ENCODE measurements at regions not wholly inside any gene's neighbourhood (a gene's known extent, or its start where the extent isn't known, plus 50 kb on each side); places are given as distances from the start of the nearest gene placed in this dataset.

DNA sequence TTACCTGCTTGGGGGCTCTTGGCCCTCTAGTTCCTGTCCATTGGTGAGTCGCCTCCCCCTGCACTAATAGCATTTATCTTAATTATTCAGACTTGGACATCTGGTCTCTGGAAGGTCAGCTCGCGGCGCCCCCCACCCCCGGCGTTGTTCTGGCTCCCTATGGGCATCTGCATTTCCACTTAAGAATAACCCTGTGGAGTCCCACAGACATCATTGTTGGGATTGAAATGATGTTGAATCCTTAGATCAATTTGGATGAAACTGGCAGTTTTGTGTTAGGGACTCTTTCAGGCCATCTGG, 313.8 kb upstream of the HS6ST1 start:
- no peak for DNase-seq

DNA sequence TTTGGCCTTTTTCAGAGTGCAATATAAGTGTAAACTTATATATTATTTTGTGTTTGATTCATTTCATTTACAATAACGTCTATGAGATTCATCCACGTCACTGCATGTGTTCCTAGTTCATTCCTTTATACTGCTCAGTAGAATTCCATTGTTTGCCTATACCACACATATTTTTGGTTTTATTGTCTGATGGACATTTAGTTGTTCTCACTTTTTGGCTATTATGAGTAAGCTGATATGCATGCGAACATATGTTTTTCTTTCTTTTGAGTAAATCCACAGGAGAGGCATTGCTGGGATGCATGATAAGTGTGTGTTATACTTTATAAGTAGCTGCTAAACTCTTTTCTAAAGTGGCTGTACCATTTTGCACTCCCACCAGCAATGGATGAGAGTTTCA, 314.8 kb upstream of the HS6ST1 start:
- no peak for DNase-seq

DNA sequence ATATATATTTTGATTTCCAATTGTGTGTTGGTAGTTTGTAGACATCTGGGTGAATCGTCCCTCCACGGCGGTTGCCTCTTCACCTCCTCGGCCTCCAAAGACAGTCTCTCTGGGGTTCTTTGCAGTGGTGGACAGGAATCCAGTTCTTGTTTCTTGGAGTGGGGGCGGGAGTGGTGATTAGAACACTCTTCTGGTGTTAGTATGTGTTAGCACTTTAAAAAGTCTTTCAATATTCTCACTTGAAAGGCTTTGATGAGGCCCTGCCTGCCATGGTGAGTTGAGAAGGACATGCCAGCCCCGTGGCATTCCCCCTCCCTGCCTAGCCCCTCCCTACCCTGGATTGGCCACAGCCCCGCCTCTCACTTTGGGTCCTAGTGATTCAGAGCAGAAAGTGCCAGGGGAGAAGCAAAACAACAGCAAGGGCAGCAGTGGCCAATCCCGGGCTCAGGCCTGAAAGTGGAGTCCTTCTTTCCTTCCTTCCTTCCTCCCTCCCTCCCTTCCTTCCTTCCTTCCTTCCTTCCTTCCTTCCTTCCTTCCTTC, 316.8 kb upstream of the HS6ST1 start:
- no peak for DNase-seq

DNA sequence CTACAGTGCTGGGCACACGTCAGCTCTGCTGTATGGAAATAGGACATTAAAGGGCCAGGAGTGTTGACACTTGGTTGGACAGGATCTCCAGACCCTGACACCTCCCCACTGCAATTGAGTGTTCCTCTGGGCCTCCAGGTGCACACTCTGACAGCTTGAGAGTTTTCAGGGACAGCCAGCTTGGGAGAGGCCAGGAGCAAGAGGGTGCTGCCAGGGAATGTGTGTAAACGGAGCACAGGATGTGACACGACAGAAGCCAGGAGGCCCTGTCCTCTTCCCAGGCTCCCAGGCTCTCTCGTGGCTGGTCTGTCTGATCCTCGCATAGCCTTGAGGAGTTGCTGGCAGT, 318.1 kb upstream of the HS6ST1 start:
- DNase-seq: no peak

DNA sequence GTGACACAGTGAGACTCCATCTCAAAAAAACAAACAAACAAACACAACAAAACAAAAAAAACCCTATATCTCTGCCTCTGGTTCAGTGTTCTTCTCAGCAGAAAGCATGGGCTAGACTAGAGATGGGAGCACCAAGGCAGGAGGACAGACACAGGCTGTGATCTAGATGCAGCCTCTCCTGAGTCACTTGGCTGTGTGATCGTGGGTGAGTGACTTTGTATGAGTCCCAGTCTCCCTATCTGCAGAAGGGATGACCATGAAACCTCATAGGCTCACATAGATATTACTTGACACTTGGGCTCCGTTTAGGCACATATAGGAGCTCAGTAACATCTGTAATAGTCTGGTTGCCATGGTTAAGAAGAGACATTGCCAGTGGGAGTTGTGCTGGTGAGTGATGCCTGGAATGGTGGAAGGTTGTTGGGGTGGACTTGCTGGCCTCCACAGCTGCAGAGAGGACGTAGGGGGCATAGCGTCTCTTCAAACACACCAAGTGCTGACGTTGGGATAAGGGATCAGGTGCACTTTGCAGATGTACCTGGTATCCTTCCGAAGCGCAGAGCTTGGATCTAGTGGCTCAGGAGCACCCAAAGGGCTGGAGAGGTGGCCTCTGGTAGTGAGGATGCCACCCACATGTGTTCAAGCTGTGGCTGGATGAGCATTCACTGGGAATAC, 318.9 kb upstream of the HS6ST1 start:
- no peak for DNase-seq

DNA sequence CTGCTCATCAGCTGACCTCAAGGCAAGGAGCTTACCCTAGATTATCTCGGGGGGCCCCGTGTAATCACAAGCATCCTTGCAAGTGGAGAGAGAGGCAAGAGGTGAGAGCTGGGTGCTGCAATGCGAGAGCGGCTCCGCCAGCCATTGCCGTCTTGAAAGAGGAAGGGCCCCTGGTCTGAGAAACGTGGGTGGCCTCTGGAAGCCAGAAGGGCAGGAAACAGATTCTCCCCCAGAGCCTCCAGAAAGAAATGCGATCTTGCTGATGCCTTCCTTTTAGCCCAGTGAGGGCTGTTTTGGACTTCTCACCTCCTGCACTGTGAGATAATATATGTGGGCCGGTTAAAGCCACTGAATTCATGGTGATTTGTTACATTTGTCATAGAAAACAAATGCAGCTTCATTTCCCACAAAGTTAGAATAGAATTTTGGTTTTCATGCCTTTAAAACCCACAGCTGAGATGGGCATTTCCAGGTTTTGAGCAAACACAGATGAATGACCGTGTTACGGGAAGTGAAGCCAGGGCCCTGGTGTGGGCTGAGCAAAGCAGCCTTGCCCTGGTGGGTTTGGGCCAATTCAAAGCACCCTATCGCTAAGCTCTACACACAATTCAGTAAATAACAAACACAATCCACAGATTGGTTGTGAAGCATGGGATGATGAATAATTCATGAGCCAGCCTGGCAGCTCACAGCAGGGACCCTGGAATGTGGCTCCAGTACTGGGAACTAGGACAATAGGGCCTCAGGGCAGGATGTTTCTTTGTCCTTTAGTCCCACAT, 319.9 kb upstream of the HS6ST1 start:
- DNase-seq: peak; percentile 50

DNA sequence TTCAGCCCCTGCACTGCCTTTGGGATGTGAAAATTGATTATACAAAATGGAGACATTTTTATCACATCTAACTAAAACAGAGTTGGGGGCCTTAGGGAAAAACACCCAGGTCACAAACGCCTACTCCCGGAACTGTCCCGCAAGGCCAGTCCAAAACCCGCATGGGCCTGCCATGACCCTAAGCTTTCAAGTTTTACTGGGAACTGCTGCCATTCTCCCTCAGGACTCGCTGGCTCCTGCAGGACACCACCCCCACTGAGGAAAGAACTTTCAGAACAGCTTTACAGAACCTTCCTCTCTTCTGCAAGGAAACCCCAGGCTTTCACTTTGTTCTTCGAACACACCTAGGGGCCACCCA, 320.4 kb upstream of the HS6ST1 start:
- no peak for DNase-seq

DNA sequence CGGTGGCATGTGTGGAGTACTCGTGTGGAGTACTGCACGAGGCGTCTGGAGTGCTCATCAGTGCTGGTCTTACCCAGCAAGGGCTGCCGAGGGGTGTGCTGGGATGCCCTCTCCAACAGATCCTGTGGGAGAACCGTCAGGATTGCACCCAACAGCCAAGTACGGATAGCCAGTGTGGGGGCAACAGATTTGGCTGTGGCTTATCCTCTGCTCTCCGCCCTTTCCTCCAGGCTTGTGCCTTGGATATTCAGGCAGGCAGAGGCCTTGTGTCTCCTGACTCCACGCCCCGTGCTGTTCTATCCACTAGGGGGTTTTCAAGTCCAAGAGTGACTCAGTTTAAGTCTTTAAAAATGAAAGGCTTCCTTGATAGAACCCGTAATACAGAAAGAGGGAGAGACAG, 321.0 kb upstream of the HS6ST1 start:
- DNase-seq: no peak

DNA sequence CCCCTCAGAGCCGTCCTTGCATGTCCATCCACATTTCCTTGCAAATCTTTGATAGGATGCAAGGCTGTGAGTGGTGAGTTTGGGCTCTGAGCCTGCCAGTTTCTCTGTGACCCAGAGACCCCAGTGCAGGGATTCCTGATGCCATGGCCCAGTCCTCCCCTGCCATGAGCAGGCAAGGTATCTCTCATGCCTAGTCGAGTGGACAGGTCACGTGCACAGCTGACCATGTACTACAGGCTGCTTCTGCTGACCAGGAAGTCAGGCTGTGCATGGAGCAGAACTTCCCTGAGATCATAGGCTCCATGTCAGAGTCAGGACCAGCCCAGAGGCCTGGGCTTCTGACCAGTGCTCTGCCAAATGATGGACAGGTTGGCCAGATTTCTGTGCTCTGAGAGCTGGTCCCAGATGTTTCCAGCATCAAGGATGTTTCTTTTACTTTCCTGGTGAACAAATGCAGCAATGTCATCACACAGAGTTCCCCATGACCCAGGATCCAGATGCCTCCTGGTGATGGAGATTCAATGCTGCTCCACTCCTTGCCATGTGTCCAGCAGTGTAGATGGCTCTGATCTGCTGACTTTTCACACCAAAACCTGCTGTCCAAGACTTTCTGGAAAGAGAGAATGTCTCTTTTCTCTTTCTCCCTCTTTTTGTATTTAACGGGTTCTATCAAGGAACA, 321.6 kb upstream of the HS6ST1 start:
- no peak for DNase-seq

DNA sequence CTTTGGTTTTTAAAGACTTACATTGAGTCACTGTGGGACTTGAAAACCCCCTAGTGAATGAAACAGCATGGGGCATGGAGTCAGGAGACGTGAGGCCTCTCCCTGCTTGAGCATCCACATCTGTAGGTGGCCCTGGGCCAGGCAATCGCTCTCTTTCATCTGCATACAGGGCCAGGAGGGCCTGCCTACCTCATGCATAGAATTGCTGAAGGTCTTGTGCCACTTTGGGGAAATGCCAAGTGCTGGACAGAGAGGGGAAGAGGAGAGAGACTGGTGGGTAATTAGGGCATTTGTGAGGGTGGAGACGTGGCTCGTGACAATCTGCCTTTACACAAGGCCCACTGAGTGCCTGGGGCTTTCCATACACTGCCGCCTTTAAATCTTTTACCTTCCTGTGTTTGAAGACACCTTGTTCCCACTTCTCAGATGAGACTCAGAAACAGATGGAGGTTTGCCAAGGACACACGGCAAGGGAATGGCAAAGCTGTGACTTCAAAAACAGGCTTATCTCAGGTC, 322.2 kb upstream of the HS6ST1 start:
- no peak for DNase-seq

DNA sequence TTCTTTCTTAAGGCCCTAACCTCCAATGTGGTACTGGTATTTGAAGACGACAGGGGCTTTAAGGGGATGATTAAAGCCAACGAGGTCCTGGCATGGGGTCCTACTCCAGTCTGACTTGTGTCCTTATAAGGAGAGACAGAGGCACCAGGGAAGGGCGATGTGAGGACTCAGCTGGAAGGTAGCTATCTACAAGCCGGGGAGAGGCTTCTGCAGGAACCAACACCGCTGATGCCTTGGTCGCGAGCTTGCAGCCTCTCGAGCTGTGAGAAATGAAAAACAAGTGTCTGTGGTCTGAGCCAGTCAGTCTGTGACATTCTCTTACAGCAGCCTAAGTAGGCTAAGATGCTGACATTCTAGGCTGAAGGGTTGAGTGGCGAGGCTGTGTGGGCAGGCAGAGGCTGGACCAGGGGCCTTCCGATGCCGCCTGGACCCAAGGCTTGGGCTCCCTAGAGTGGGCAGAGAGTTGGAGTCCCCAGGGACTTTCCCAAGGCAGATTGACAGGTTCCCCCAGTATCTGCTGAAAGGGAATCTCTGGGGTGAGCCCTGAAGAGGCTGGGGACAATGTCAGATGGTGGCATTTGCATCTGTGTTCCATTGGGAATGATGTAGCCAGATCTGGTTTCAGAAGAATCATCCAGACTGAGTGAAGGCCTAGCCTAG, 322.9 kb upstream of the HS6ST1 start:
- no peak for DNase-seq

DNA sequence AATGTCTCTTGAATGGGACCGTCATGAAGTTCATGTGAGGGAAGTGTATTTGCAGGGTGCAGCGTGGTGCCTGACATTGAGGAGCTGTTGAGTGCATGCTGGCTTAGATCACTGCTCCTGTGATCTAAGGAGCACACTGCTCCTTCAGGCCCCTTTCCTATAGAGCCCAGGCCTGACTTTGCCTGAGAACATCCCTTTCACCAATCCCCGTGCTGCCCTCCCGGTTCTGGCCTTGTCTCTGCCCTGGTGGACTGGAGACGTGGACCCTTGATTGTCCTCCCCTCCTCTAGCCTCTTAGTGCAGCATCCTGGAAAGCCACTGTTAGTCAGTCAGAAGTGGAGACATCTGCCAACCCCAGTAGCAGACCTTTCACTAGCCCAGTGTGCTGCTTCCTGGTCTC, 323.6 kb upstream of the HS6ST1 start:
- DNase-seq: no peak

DNA sequence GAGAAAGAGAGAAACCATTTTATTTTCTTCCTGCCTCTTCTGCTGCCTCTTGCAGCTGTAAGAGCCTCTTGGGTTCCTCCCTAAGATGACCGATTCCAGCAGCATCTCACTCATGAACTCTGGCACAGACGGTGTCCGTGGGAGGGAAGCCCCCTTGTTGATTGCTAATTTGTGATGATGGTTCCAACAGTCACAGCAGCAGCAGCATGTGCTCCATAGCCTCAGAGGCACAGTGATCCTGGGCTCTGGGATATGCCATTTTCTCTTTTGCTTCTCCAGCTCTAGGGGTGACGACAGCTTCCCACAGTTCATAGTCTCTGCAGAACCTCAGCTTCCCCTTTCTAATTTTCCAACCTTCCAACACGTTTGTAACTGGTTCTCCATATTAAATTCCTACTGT, 324.2 kb upstream of the HS6ST1 start:
- DNase-seq: no peak

DNA sequence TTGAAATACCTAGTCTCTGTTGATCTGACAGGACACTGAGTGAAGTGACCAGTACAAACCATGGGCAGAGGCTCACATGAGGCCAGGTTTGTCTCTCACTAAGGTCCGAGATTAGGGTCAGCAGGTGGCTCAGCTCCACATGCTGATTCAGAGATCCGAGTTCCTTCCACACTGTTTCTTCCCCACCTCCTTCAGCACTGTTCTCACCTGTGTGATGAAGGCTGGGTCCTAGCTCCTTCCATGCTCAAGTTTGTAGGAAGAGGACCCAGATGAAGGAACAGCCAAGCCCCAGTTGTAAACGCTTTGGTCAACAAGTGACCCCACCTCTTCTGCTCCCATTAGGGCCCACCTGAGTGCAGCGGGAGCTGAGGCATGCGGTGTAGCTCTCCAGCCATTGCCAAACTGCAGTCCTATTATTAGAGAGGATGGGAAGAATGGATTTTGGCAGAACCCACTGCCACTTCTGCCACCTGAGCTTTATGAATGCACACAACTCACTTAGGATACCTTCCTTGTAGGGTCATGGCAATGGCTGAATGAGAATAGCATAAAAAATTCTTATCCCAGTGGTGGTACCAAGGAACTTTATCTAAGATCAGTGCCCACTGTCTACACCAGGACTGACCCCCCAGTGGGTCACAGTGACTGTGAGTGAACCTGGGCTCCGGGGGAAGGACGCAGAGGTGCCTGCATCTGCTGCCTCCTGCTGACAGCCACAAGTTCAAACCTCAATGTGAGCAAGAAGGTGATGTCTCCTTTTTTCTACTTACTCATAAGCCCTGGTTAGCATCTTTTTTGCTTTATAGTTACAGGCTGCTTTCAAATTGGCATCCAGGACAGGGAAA, 324.8 kb upstream of the HS6ST1 start:
- DNase-seq: no peak

DNA sequence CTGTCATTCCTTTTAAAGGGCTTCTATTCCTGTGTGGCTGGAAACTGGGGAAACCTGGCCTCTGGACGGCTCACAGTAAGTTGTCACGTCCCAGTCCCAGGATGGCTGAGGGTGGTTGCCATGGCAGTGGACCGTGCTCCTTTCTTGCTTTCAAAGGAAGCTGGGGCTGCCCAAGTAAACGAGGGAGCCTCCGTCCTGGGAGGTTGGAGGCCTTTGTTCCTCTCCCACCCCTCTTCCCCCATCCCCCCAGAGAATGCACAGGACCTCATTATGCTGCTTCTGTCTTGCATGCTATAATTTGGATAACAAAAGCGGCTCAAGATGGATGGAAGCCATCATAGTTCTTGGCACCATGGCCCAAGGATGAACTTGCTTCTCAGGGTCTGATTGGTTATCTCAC, 325.5 kb upstream of the HS6ST1 start:
- DNase-seq: no peak

DNA sequence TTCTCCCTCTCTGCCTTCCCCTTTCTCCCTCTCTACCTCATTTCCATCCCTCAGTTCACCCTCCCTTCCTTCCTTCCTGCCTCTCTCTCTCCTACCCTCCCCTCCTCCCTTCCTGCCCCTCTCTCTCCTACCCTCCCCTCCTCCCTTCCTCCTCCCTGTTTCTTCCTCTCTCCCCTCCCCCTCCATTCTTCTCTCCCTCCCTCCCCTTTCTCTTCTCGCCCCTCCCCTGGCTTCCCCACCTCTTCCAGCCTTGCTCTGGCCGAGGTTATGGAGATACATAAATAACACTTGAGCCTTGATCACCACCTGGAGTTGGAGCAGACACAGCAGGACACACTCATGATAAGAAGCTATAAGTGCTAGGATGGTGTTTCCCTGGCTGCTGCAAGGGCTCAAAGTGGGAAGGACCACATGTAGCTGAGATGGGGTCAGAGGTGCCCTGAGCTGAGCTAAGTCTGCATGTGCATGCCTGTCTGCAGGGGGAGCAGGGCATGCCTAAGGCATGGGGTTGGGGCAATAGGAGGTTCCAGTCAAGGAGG, 326.1 kb upstream of the HS6ST1 start:
- no peak for DNase-seq

DNA sequence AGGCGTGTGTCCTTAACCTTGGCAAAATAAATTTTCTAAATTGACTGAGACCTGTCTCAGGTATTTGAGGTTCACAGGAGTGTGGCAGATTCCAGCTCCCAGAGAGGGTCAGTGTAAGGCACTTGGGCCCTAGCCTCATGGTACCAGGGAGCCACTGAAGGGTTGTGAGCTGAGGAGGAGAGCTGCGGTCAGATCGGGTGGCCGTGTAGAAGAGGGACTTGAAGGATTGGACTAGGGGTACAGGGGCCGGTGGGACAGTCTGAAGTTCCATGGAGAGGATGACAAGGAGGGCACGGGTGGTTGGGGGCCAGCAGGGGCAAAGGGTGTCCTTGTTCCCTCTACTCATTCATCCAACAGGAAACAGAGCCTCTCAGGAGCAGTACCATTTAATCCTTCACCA, 327.0 kb upstream of the HS6ST1 start:
- no peak for DNase-seq

DNA sequence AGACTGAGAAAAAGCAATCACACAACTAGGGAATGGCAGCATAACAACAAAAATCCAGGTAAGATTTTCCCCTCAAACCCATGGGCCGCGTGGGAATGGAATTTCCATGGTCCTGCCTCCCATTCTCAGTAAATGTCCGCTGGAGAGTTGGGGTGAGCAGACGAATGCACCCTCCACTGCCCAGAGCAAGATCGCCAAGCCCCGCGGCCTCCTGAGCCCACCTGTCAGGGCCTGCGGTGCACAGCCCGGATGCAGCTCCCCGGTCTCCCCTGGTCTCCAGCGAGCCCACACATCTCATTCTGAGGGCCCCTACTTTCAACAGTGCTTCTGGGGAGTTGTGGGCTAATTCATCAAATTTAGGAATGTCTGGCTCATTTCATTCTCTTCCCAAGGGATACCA, 327.4 kb upstream of the HS6ST1 start:
- DNase-seq: no peak

DNA sequence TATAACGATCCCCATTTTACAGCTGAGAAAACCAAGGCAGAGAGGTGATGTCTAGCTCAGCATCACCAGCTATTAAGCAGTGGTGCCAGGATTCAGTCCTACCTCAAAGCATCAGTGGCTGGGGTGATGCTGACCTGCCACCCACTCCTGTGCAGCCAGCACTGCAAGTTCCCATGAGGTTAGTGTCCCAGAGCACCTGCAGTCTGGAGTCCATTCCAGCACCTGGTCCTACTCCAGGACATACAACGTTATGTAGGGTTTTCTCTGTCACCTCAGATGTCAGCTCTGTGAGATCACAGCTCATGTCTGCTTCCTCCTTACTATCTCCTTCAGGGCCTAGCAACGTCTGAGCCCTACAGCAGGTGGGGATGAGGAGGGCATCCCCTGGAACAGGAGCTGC, 328.0 kb upstream of the HS6ST1 start:
- DNase-seq: no peak

DNA sequence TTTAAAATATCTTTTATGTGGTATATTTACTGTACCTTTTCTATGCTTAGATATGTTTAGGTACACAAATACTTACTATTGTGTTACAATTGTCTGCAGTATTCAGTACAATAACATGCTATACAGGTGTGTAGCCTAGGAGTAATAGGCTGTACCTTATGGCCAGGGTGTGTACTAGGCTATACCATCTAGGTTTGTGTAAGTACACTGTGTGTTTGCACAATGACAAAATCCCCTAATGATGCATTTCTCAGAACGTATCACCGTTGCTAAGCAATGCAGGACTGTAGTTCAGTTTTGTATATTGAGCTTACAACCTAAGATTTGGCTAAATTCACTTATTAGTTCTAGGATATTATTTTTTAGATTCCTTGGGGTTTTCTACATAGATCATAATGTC, 332.3 kb upstream of the HS6ST1 start:
- no peak for DNase-seq

DNA sequence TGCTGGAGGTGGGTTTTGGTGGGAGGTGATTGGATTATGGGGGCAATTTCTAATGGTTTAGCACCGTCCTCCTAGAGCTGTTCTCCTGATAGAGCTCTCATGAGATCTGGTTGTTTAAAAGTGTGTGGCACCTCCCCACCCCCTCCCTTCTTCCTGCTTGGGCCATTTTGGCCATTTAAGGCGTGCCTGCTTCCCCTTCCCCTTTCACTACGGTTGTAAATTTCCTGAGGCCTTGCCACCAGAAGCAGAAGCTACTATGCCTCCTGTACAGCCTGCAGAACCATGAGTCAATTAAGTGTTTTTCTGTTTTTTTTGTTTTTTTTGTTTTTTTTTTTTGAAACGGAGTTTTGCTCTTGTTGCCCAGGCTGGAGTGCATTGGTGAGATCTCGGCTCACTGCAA, 335.7 kb upstream of the HS6ST1 start:
- no peak for DNase-seq

DNA sequence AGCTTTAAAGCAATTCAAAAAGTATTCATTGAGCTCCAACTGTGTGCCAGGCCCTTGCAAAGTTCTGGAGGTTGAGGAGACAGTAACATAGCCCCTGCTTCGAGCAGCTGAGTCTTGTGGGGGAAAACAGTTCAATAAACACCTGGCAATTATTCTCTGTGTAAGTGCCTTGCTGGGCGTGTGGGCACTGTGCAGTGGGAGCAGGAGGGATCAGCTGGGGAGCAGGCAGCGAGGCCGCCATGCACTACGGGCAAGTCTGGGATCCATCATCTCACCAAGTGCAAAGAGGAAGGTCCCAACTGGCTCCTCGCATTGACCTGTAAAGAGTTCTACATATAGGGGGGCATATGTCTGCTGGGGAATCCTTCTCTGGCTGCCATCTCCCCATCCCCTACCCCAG, 342.2 kb upstream of the HS6ST1 start:
- no peak for DNase-seq

All from left kidney (tissue), 1 donor.